ENCODE measurements at regions not wholly inside any gene's neighbourhood (a gene's known extent, or its start where the extent isn't known, plus 50 kb on each side); places are given as distances from the start of the nearest gene placed in this dataset.
"Not testable (repeated sequence)": the region's sequence is repeated elsewhere in the genome, so short reads cannot be mapped to it uniquely, and the experiment has no call there.

DNA sequence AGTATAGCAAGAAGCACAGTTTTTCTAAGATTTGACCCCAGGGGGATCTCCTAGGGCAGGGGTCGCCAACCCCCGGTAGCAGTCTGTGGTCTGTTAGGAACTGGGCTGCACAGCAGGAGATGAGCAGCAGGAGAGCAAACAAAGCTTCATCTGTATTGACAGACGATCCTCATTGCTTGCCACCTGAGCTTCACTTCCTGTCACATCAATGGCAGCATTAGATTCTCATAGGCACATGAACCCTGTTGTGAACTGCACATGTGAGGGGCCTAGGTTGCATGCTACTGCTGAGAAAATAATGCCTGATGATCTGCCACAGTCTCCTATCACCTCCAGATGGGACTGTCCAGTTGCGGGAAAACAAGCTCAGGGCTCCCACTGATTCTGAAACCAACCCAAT, 136.2 kb downstream of the RGPD3 start:
- Histone ChIP-seq H3K27ac (ENCODE audit: low read length) (no peak overlapping the region), H3K36me3 (replicated peaks; ENCODE audit: insufficient read depth, low read length) (no peaks in the 10 kb centered on the region), H3K79me2 (ENCODE audit: low read length) (no peaks in the 10 kb centered on the region), H4K20me1 (ENCODE audit: insufficient read depth, low read length) (no peaks in the 10 kb centered on the region), H3K4me2 (ENCODE audit: low read depth, low read length) (no peak overlapping the region), H3K27me3 (replicated peaks; ENCODE audit: insufficient read depth, low read length) (no peaks in the 10 kb centered on the region), H3K9ac (ENCODE audit: low read length) (no peak overlapping the region), H3K9me3 (replicated peaks; ENCODE audit: insufficient read depth, low read length) (no peaks in the 10 kb centered on the region), H3K4me3 (ENCODE audit: low read length) (no peak overlapping the region), H3K9me2 (replicated peaks; ENCODE audit: insufficient read depth, low read length) (no peaks in the 10 kb centered on the region), H3F3A (ENCODE audit: insufficient read depth, low read length) (no peaks in the 10 kb centered on the region), H2AFZ (ENCODE audit: low read length) (no peak overlapping the region), H3K4me1 (ENCODE audit: low read length) (no peaks in the 10 kb centered on the region)
- no peak for DNase-seq
- TF ChIP-seq, protein P1, sequence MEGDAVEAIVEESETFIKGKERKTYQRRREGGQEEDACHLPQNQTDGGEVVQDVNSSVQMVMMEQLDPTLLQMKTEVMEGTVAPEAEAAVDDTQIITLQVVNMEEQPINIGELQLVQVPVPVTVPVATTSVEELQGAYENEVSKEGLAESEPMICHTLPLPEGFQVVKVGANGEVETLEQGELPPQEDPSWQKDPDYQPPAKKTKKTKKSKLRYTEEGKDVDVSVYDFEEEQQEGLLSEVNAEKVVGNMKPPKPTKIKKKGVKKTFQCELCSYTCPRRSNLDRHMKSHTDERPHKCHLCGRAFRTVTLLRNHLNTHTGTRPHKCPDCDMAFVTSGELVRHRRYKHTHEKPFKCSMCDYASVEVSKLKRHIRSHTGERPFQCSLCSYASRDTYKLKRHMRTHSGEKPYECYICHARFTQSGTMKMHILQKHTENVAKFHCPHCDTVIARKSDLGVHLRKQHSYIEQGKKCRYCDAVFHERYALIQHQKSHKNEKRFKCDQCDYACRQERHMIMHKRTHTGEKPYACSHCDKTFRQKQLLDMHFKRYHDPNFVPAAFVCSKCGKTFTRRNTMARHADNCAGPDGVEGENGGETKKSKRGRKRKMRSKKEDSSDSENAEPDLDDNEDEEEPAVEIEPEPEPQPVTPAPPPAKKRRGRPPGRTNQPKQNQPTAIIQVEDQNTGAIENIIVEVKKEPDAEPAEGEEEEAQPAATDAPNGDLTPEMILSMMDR (IDR thresholded peaks at IDR 0.05; ENCODE audit: low read length) = no peak
- no peak for TF ChIP-seq EZH2 (optimal IDR thresholded peaks at IDR 0.05; ENCODE audit: low read depth, low read length)
- no peak for TF ChIP-seq EZH2phosphoT487 (IDR thresholded peaks at IDR 0.05; ENCODE audit: low read length)

DNA sequence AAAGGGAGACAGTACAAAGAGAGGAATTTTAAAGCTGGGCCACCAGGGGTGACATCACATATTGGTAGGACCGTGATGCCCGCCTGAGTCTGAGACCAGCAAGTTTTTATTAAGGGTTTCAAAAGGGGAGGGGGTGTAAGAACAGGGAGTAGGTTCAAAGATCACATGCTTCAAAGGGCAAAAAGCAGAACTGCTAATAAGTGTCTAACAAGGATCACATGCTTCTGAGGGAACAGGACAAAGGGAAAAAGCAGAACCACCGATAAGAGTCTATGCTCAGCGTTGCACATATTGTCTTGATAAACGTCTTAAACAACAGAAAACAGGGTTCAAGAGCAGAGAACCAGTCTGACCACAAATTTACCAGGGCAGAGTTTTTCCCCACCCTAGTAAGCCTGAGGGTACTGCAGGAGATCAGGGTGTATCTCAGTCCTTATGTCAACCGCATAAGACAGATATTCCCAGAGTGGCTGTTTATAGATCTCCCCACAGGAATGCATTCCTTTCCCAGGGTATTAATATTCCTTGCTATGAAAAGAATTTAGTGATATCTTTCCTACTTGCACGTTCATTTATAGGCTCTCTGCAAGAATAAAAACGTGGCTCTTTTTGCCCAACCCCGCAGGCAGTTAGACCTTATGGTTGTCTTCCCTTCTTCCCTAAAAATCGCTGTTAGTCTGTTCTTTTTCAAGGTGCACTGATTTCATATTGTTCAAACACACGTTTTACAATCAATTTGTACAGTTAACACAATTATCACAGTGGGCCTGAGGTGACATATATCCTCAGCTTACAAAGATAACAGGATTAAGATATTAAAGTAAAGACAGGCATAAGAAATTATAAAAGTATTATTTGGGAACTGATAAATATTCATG, 136.5 kb upstream of the UXS1 start:
- not testable (repeated sequence) for H3K9me2 ChIP-seq (replicated peaks; ENCODE audit: insufficient read depth, low read length); H3K4me2 ChIP-seq (ENCODE audit: low read depth, low read length); H3K9me3 ChIP-seq (replicated peaks; ENCODE audit: insufficient read depth, low read length); H4K20me1 ChIP-seq (ENCODE audit: insufficient read depth, low read length); H3K36me3 ChIP-seq (replicated peaks; ENCODE audit: insufficient read depth, low read length); H3K79me2 ChIP-seq (ENCODE audit: low read length); DNase-seq; H3F3A ChIP-seq (ENCODE audit: insufficient read depth, low read length); H2AFZ ChIP-seq (ENCODE audit: low read length); H3K27me3 ChIP-seq (replicated peaks; ENCODE audit: insufficient read depth, low read length); H3K4me3 ChIP-seq (ENCODE audit: low read length); H3K27ac ChIP-seq (ENCODE audit: low read length); H3K9ac ChIP-seq (ENCODE audit: low read length); H3K4me1 ChIP-seq (ENCODE audit: low read length)

DNA sequence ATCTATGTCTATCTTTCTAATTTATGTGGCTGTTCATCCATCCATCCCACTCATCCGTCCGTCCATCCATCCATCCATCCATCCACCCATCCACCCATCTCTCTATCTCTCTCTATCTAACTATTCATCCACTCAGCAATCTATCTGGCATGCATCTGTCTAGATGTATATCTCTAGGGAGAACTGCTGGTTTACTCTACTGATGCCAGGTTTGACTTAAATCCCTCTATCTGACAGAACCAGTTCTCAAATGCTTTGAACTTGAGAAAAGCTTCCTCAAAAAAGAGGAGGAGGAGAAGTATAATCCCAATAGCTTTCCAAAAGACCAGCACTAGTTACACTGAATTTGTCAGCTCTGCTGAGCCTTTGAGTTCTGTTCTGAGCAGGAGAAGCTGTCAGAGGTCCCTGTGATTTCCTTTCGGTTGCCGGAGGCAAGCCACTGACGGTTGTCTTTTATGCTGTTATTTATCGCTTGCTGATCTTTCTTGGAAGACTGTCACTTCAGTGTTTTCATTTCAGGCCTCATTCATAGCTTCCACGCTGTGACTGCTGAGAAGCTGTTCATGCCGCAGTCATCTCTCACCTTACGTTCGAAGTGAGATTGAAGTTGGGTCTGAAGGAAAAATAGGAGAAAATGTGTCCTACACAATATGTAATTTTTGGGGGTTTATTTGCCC, 129.4 kb upstream of the UXS1 start:
- no peak overlapping the region for H2AFZ ChIP-seq (ENCODE audit: low read length)
- H3K9me3 ChIP-seq (replicated peaks; ENCODE audit: insufficient read depth, low read length) = no peaks in the 10 kb centered on the region
- H3K9ac ChIP-seq (ENCODE audit: low read length) = no peak overlapping the region
- TF ChIP-seq, protein P1 (IDR thresholded peaks at IDR 0.05; ENCODE audit: low read length) = no peak
- TF ChIP-seq EZH2 (optimal IDR thresholded peaks at IDR 0.05; ENCODE audit: low read depth, low read length) (no peak), EZH2phosphoT487 (IDR thresholded peaks at IDR 0.05; ENCODE audit: low read length) (no peak)
- no peaks in the 10 kb centered on the region for H3F3A ChIP-seq (ENCODE audit: insufficient read depth, low read length)
- H3K36me3 ChIP-seq (replicated peaks; ENCODE audit: insufficient read depth, low read length) = no peaks in the 10 kb centered on the region
- no peak overlapping the region for H3K4me3 ChIP-seq (ENCODE audit: low read length)
- no peak overlapping the region for H3K27ac ChIP-seq (ENCODE audit: low read length)
- no peaks in the 10 kb centered on the region for H4K20me1 ChIP-seq (ENCODE audit: insufficient read depth, low read length)
- DNase-seq = no peak
- H3K4me1 ChIP-seq (ENCODE audit: low read length) = no peaks in the 10 kb centered on the region
- no peaks in the 10 kb centered on the region for H3K79me2 ChIP-seq (ENCODE audit: low read length)
- no peaks in the 10 kb centered on the region for H3K27me3 ChIP-seq (replicated peaks; ENCODE audit: insufficient read depth, low read length)
- no peak overlapping the region for H3K4me2 ChIP-seq (ENCODE audit: low read depth, low read length)
- no peaks in the 10 kb centered on the region for H3K9me2 ChIP-seq (replicated peaks; ENCODE audit: insufficient read depth, low read length)

DNA sequence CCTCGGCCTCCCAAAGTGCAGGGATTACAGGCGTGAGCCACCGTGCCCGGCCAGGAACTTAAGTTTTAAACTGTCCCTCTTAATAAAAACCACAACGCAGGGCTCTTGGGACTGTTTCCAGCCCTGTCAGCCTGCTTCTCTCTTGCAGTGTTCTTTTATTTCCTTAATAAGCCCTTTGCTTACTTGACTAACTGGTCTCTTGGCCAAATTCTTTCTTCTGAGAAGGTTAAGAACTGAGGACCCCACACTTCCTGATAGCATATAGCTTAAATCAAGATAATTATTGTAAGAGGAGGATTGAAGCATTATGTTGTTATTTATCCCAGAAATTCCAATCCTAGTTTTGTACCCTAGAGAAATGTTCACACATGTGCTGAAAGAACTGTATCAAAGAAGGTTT, 128.2 kb upstream of the UXS1 start:
- DNase-seq = no peak
- Histone ChIP-seq H3K4me3 (ENCODE audit: low read length) (no peak overlapping the region), H3K27me3 (replicated peaks; ENCODE audit: insufficient read depth, low read length) (no peaks in the 10 kb centered on the region), H3F3A (ENCODE audit: insufficient read depth, low read length) (no peaks in the 10 kb centered on the region), H3K79me2 (ENCODE audit: low read length) (no peaks in the 10 kb centered on the region), H3K4me1 (ENCODE audit: low read length) (no peaks in the 10 kb centered on the region), H3K4me2 (ENCODE audit: low read depth, low read length) (no peak overlapping the region), H3K9ac (ENCODE audit: low read length) (no peak overlapping the region), H2AFZ (ENCODE audit: low read length) (no peak overlapping the region), H3K36me3 (replicated peaks; ENCODE audit: insufficient read depth, low read length) (no peaks in the 10 kb centered on the region), H3K9me3 (replicated peaks; ENCODE audit: insufficient read depth, low read length) (no peaks in the 10 kb centered on the region), H4K20me1 (ENCODE audit: insufficient read depth, low read length) (no peaks in the 10 kb centered on the region), H3K9me2 (replicated peaks; ENCODE audit: insufficient read depth, low read length) (no peaks in the 10 kb centered on the region), H3K27ac (ENCODE audit: low read length) (no peak overlapping the region)
- TF ChIP-seq EZH2 (optimal IDR thresholded peaks at IDR 0.05; ENCODE audit: low read depth, low read length) = no peak
- no peak for TF ChIP-seq EZH2phosphoT487 (IDR thresholded peaks at IDR 0.05; ENCODE audit: low read length)
- TF ChIP-seq, protein P1 (IDR thresholded peaks at IDR 0.05; ENCODE audit: low read length) = no peak

DNA sequence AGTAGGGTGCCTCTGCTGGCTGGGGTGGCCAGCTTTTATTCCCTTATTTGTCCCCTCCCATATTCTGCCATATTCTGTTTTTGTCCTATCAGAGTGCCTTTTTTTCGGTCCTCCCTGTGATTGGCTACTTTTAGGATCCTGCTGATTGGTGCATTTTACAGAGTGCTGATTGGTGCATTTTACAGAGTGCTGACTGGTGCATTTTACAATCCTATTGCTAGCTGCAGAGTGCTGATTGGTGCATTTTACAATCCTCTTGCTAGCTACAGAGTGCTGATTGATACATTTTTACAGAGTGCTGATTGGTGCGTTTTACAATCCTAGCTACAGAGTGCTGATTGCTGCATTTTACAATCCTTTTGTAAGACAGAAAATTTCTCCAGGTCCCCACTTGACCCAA, 126.3 kb upstream of the UXS1 start:
- DNase-seq; H3K4me1 ChIP-seq (ENCODE audit: low read length); H3K4me3 ChIP-seq (ENCODE audit: low read length); H3F3A ChIP-seq (ENCODE audit: insufficient read depth, low read length); H3K27me3 ChIP-seq (replicated peaks; ENCODE audit: insufficient read depth, low read length); H4K20me1 ChIP-seq (ENCODE audit: insufficient read depth, low read length); H3K9me3 ChIP-seq (replicated peaks; ENCODE audit: insufficient read depth, low read length); H3K9me2 ChIP-seq (replicated peaks; ENCODE audit: insufficient read depth, low read length); H3K79me2 ChIP-seq (ENCODE audit: low read length); H3K9ac ChIP-seq (ENCODE audit: low read length); H3K4me2 ChIP-seq (ENCODE audit: low read depth, low read length); H3K27ac ChIP-seq (ENCODE audit: low read length); H3K36me3 ChIP-seq (replicated peaks; ENCODE audit: insufficient read depth, low read length); H2AFZ ChIP-seq (ENCODE audit: low read length): not testable (repeated sequence)

Measured in MM.1S (cell line).